Keratinocyte (primary cell): ENCODE measurements at regions not wholly inside any gene's neighbourhood (a gene's known extent, or its start where the extent isn't known, plus 50 kb on each side); places are given as distances from the start of the nearest gene placed in this dataset.

ENCODE experiments used
- DNase-seq: peaks from one replicate; pipeline ENCODE4 v3.0.0-alpha.2; 2011; ENCODE audit warnings: low read depth, missing footprints, low spot score
- FAIRE-seq: peaks from 2 replicates; lab custom pipeline; 2011; peaks lifted over from hg19 to GRCh38; lab: Jason Lieb, UNC
- H2AFZ ChIP-seq: 2 replicates; pipeline ENCODE4 v1.6.0; 2012; ENCODE audit warnings: low read length, control low read depth, inconsistent platforms; ENCODE audit not compliant: control insufficient read depth
- H3K27ac ChIP-seq: 2 replicates; pipeline ENCODE4 v1.5.1; 2011; ENCODE audit warnings: low read length; ENCODE audit not compliant: control insufficient read depth, insufficient read depth
- H3K27me3 ChIP-seq: 3 replicates; pipeline ENCODE4 v1.6.0; 2011; ENCODE audit warnings: low read length; ENCODE audit not compliant: control insufficient read depth, insufficient read depth; ENCODE audit errors: extremely low read depth
- H3K36me3 ChIP-seq, 2 experiments: 2 replicates in 1 of 2; 3 replicates in 1 of 2; pipeline ENCODE4 v1.5.1; 2011; ENCODE audit warnings: low read length in 2 of 2, mild to moderate bottlenecking in 1 of 2; ENCODE audit not compliant: control insufficient read depth in 2 of 2, insufficient read depth in 2 of 2; ENCODE audit errors: extremely low read depth in 1 of 2
- H3K4me1 ChIP-seq: 3 replicates; pipeline ENCODE4 v1.5.1; 2011; ENCODE audit warnings: low read length; ENCODE audit not compliant: control insufficient read depth, insufficient read depth; ENCODE audit errors: extremely low read depth
- H3K4me2 ChIP-seq: 3 replicates; pipeline ENCODE4 v1.6.0; 2011; ENCODE audit warnings: low read depth, low read length; ENCODE audit not compliant: control insufficient read depth, insufficient read depth; ENCODE audit errors: extremely low read depth
- H3K4me3 ChIP-seq, 3 experiments: fragments of 200-600 bp in 1 of 3; sonication (generic) in 1 of 3; 2 replicates in 2 of 3; 3 replicates in 1 of 3; pipeline ENCODE4 v1.5.1; 2011 to 2016; ENCODE audit warnings: low read length in 3 of 3, mild to moderate bottlenecking in 3 of 3, control low read depth in 2 of 3, inconsistent platforms in 1 of 3, low read depth in 1 of 3, mixed read lengths in 1 of 3, mixed run types in 1 of 3, moderate library complexity in 1 of 3; ENCODE audit not compliant: control insufficient read depth in 2 of 3, insufficient read depth in 2 of 3; ENCODE audit errors: extremely low read depth in 1 of 3
- H3K79me2 ChIP-seq: 2 replicates; pipeline ENCODE4 v1.6.0; 2012; ENCODE audit warnings: low read length; ENCODE audit not compliant: control insufficient read depth, insufficient read depth
- H3K9ac ChIP-seq: 3 replicates; pipeline ENCODE4 v1.6.0; 2011; ENCODE audit warnings: low read length; ENCODE audit not compliant: control insufficient read depth, insufficient read depth; ENCODE audit errors: extremely low read depth
- H3K9me1 ChIP-seq: 3 replicates; pipeline ENCODE4 v1.6.0; 2011; ENCODE audit warnings: low read length; ENCODE audit not compliant: control insufficient read depth, insufficient read depth; ENCODE audit errors: extremely low read depth
- H3K9me3 ChIP-seq: 2 replicates; pipeline ENCODE4 v1.5.1; 2012; ENCODE audit warnings: low read depth, low read length; ENCODE audit not compliant: control insufficient read depth
- H4K20me1 ChIP-seq: 3 replicates; pipeline ENCODE4 v1.6.0; 2011; ENCODE audit warnings: low read length; ENCODE audit not compliant: control insufficient read depth, insufficient read depth; ENCODE audit errors: extremely low read depth
- EZH2 ChIP-seq: IDR thresholded peaks from one replicate; pipeline ENCODE4 v1.6.1; 2012; ENCODE audit warnings: inconsistent platforms, mild to moderate bottlenecking, low read length, moderate library complexity
- dilution Hi-C: fragments of 300-500 bp; cut with MboI; formaldehyde crosslinking; loops from one replicate; pipeline ENCODE4 v1.7.0; 2020; ENCODE audit warnings: low sequenced_read_pairs; ENCODE audit not compliant: extremely low pct_ligation_motif_present
- TF ChIP-seq, protein P1 (sequence below), 3 experiments: IDR thresholded peaks in 1 of 3; conservative IDR thresholded peaks in 1 of 3; optimal IDR thresholded peaks in 1 of 3; 2 replicates in 2 of 3; 3 replicates in 1 of 3; pipeline versions ENCODE3 to v1.5.1; 2011; ENCODE audit warnings: low read length in 3 of 3, mild to moderate bottlenecking in 3 of 3, moderate library complexity in 2 of 3, control low read depth in 1 of 3, inconsistent platforms in 1 of 3; ENCODE audit not compliant: insufficient read depth in 2 of 3; ENCODE audit errors: extremely low read depth in 1 of 3

DNA sequence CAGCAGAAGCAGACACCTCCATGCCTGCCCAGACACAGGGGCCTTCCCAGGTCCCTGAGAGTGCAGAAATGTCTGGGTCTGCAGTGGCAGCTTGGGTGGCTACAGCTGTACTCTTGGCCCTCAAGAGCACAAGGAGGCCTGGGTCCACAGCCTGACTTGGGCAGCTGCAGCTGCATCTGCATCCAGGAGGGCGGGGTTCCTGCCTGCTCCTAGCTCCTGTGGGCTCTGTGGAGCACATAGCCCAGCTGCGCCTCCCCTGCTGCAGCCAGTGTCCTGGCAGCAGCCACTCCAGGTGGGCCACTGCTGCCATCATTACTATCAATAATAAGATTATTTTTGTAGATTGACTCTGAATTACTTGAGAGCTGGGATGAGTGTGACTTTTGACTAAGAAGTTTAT lies 162.0 kb upstream of the PTCH1 start:
- H3K79me2 ChIP-seq: no peaks in the 10 kb centered on the region
- H3K4me3 ChIP-seq: no peak overlapping the region
- H3K9ac ChIP-seq: no peak overlapping the region
- H4K20me1 ChIP-seq: no peaks in the 10 kb centered on the region
- no peaks in the 10 kb centered on the region for H3K36me3 ChIP-seq
- H3K27ac ChIP-seq: no peak overlapping the region
- H3K27me3 ChIP-seq: peaks cover 6% of the 10 kb centered on the region
- FAIRE-seq (no peak), DNase-seq (no peak)
- dilution Hi-C loops: no loop called here
- H3K4me2 ChIP-seq: no peak overlapping the region
- no peaks in the 10 kb centered on the region for H3K9me3 ChIP-seq
- H3K9me1 ChIP-seq: no peaks in the 10 kb centered on the region
- H2AFZ ChIP-seq: no peak overlapping the region
- H3K4me1 ChIP-seq: no peaks in the 10 kb centered on the region
- no peak for TF ChIP-seq EZH2
- TF ChIP-seq, protein P1, sequence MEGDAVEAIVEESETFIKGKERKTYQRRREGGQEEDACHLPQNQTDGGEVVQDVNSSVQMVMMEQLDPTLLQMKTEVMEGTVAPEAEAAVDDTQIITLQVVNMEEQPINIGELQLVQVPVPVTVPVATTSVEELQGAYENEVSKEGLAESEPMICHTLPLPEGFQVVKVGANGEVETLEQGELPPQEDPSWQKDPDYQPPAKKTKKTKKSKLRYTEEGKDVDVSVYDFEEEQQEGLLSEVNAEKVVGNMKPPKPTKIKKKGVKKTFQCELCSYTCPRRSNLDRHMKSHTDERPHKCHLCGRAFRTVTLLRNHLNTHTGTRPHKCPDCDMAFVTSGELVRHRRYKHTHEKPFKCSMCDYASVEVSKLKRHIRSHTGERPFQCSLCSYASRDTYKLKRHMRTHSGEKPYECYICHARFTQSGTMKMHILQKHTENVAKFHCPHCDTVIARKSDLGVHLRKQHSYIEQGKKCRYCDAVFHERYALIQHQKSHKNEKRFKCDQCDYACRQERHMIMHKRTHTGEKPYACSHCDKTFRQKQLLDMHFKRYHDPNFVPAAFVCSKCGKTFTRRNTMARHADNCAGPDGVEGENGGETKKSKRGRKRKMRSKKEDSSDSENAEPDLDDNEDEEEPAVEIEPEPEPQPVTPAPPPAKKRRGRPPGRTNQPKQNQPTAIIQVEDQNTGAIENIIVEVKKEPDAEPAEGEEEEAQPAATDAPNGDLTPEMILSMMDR (optimal IDR thresholded peaks at IDR 0.05 in 1 of 3, IDR thresholded peaks at IDR 0.05 in 1 of 3, conservative IDR thresholded peaks at IDR 0.05 in 1 of 3; ENCODE audit: extremely low read depth in 1 of 3, insufficient read depth in 2 of 3, low read length in 3 of 3): no peak

- H2AFZ ChIP-seq: no peak overlapping the region
- TF ChIP-seq, protein P1 (optimal IDR thresholded peaks at IDR 0.05 in 1 of 3, IDR thresholded peaks at IDR 0.05 in 1 of 3, conservative IDR thresholded peaks at IDR 0.05 in 1 of 3; ENCODE audit: extremely low read depth in 1 of 3, insufficient read depth in 2 of 3, low read length in 3 of 3): no peak
- TF ChIP-seq EZH2: no peak
- no peak overlapping the region for H3K4me3 ChIP-seq
- H3K27me3 ChIP-seq: peaks cover 20% of the 10 kb centered on the region
- DNase-seq (no peak), FAIRE-seq (no peak)
- no peak overlapping the region for H3K4me2 ChIP-seq
- H3K9me3 ChIP-seq: no peaks in the 10 kb centered on the region
- H3K4me1 ChIP-seq: no peaks in the 10 kb centered on the region
- H3K79me2 ChIP-seq: no peaks in the 10 kb centered on the region
- H3K9ac ChIP-seq: no peak overlapping the region
- dilution Hi-C loops: no loop called here
- H4K20me1 ChIP-seq: no peaks in the 10 kb centered on the region
- H3K36me3 ChIP-seq: no peaks in the 10 kb centered on the region
- H3K27ac ChIP-seq: no peak overlapping the region
- H3K9me1 ChIP-seq: no peaks in the 10 kb centered on the region
Measured at GRCh38 chr9:95670122-95670521, 153.4 kb upstream of the PTCH1 start.
